A673 (cell line): ENCODE measurements at regions not wholly inside any gene's neighbourhood (a gene's known extent, or its start where the extent isn't known, plus 50 kb on each side); places are given as distances from the start of the nearest gene placed in this dataset.

Experiments
- BruUV-seq: library from RNA; stranded (reverse); fragments of 400-500 nt; replicated peaks from 2 replicates; lab custom pipeline; 2021; lab: Mats Ljungman, UMichigan
- CTCF ChIA-PET: fragments of 300-600 bp; sonication (Branson Sonifier 250); formaldehyde crosslinking; loops from one replicate; lab custom pipeline; 2022; ENCODE audit warnings: antibody characterized with exemption; lab: Charles Lee
- POLR2A ChIA-PET: fragments of 300-600 bp; sonication (Branson Sonifier 250); formaldehyde crosslinking; loops from one replicate; lab custom pipeline; 2022; ENCODE audit warnings: antibody characterized with exemption; ENCODE audit not compliant: low non-redundant PET; lab: Charles Lee
- DNase-seq: peaks from one replicate; pipeline ENCODE4 v3.0.0-alpha.2; 2015; ENCODE audit warnings: low spot score
- H3K27ac ChIP-seq: fragments of 200-600 bp; sonication (generic); 2 replicates; pipeline ENCODE4 v1.5.1; 2016; ENCODE audit warnings: mixed run types, low read depth, mild to moderate bottlenecking, mixed read lengths, antibody characterized with exemption, low read length; ENCODE audit not compliant: poor library complexity, severe bottlenecking
- H3K27me3 ChIP-seq: fragments of 200-600 bp; sonication (generic); replicated peaks from 2 replicates; pipeline ENCODE4 v1.6.1; 2017; ENCODE audit warnings: mixed run types, low read depth, mild to moderate bottlenecking, mixed read lengths, antibody characterized with exemption, low read length; ENCODE audit not compliant: insufficient read depth, poor library complexity
- H3K36me3 ChIP-seq: fragments of 200-600 bp; sonication (generic); 2 replicates; pipeline ENCODE4 v1.6.1; 2016; ENCODE audit warnings: mixed run types, mild to moderate bottlenecking, mixed read lengths, antibody characterized with exemption, low read length; ENCODE audit not compliant: insufficient read depth, poor library complexity, severe bottlenecking
- H3K4me1 ChIP-seq: fragments of 200-600 bp; sonication (generic); 2 replicates; pipeline ENCODE4 v1.6.1; 2017; ENCODE audit warnings: mixed run types, mild to moderate bottlenecking, mixed read lengths, antibody characterized with exemption, low read length; ENCODE audit not compliant: insufficient read depth, poor library complexity, severe bottlenecking
- H3K4me3 ChIP-seq: fragments of 200-600 bp; sonication (generic); 2 replicates; pipeline ENCODE4 v1.5.1; 2016; ENCODE audit warnings: low read depth, mixed run types, mild to moderate bottlenecking, mixed read lengths, low read length; ENCODE audit not compliant: poor library complexity, severe bottlenecking
- H3K9me3 ChIP-seq: fragments of 200-600 bp; sonication (generic); 2 replicates; pipeline ENCODE4 v1.6.1; 2016; ENCODE audit warnings: mixed run types, low read depth, mild to moderate bottlenecking, mixed read lengths, antibody characterized with exemption, low read length; ENCODE audit not compliant: poor library complexity, severe bottlenecking
- EZH2 ChIP-seq: fragments of 200-600 bp; sonication (generic); IDR thresholded peaks from 2 replicates; pipeline ENCODE4 v1.6.1; 2017; ENCODE audit warnings: borderline replicate concordance, low read depth, mild to moderate bottlenecking, mixed read lengths, antibody characterized with exemption, low read length; ENCODE audit not compliant: poor library complexity, severe bottlenecking
- intact Hi-C: fragments of 100-400 bp; cut with micrococcal nuclease; formaldehyde crosslinking; loops from one replicate; pipeline ENCODE4 v1.10.0; 2022; ENCODE audit not compliant: unreplicated experiment
- TF ChIP-seq, protein P1 (sequence below): fragments of 300-800, 200-600 bp; sonication (generic); conservative IDR thresholded peaks from 2 replicates; pipeline ENCODE4 v1.5.1; 2017; ENCODE audit warnings: low read depth, mild to moderate bottlenecking, antibody characterized with exemption, low read length, moderate library complexity, mixed read lengths

DNA sequence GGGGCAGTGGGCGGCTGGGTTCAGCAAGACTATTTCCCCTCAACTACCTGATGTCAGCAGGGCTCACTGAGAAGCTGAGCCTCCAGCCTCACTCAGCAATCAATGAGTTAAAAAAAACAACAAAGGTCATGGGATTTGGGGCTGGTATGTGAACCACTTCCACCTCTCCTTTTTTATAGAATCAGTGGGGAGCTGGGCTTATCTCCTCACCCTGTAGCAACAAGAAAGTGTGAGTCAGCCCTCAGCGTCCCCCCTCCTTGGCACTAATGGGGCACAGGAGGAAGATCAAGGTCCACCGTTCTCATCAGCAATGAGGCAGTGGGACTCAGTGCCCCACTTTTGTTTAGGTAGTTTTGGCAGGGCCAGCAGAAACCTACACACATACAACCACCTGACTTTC, 823.5 kb upstream of the POM121L12 start:
- TF ChIP-seq, protein P1, sequence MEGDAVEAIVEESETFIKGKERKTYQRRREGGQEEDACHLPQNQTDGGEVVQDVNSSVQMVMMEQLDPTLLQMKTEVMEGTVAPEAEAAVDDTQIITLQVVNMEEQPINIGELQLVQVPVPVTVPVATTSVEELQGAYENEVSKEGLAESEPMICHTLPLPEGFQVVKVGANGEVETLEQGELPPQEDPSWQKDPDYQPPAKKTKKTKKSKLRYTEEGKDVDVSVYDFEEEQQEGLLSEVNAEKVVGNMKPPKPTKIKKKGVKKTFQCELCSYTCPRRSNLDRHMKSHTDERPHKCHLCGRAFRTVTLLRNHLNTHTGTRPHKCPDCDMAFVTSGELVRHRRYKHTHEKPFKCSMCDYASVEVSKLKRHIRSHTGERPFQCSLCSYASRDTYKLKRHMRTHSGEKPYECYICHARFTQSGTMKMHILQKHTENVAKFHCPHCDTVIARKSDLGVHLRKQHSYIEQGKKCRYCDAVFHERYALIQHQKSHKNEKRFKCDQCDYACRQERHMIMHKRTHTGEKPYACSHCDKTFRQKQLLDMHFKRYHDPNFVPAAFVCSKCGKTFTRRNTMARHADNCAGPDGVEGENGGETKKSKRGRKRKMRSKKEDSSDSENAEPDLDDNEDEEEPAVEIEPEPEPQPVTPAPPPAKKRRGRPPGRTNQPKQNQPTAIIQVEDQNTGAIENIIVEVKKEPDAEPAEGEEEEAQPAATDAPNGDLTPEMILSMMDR = no peak
- TF ChIP-seq EZH2 = no peak
- H3K27ac ChIP-seq = no peak overlapping the region
- no peak for DNase-seq
- intact Hi-C loops = no loop called here
- no TSS peak for BruUV-seq
- no peaks in the 10 kb centered on the region for H3K4me1 ChIP-seq
- CTCF ChIA-PET = no interaction called here
- no peaks in the 10 kb centered on the region for H3K27me3 ChIP-seq
- H3K4me3 ChIP-seq = no peak overlapping the region
- peaks cover 39% of the 10 kb centered on the region for H3K9me3 ChIP-seq
- POLR2A ChIA-PET = no interaction called here
- no peaks in the 10 kb centered on the region for H3K36me3 ChIP-seq

DNA sequence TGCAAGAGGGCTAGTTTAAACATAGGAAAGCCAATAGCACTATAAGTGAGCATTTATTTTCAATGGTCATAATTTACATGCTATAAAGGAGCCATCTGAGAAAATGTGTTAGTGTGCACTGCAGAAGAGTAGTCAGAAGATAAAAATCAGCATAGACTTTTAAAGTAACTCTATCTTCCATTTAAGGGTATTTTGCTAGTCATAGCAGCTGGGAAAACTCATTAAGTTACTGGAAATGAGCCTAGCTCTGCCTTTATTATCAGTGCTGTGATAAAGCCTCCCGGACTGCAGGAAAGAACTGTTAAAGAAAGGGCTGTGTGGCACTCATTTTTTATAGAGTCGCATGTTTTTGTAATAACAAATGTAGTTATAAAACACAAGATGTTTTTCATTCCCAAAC, 825.8 kb upstream of the POM121L12 start:
- Histone ChIP-seq H3K36me3 (no peaks in the 10 kb centered on the region), H3K9me3 (peaks cover 38% of the 10 kb centered on the region), H3K27me3 (no peaks in the 10 kb centered on the region), H3K27ac (no peak overlapping the region), H3K4me3 (no peak overlapping the region), H3K4me1 (no peaks in the 10 kb centered on the region)
- TF ChIP-seq EZH2 = no peak
- TF ChIP-seq, protein P1 = no peak
- intact Hi-C loops = no loop called here
- ChIA-PET CTCF (no interaction called here), POLR2A (no interaction called here)
- DNase-seq = no peak
- BruUV-seq = no TSS peak

DNA sequence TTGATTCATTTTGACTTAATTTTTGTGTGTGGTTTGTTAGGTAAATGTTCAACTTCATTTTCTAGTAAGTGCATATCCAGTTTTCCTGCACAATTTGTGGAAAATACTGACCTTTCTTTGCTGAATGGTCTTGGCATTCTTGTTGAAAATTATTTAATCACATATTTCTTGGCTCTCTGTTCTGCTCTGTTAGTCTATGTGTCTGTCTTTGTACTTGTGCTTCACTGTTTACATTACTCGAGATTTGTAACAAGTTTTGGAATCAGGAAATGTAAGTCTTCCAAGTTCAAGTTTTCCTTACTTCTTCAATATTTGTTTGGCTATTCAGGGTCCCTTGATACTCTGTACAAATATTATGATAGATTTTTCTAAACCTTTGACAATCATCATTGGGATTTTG, 838.2 kb upstream of the POM121L12 start:
- no peak for DNase-seq
- BruUV-seq = no TSS peak
- H3K27me3 ChIP-seq = no peaks in the 10 kb centered on the region
- CTCF ChIA-PET = no interaction called here
- no peaks in the 10 kb centered on the region for H3K4me1 ChIP-seq
- TF ChIP-seq EZH2 = no peak
- TF ChIP-seq, protein P1 = no peak
- intact Hi-C loops = no loop called here
- H3K36me3 ChIP-seq = no peaks in the 10 kb centered on the region
- POLR2A ChIA-PET = no interaction called here
- no peak overlapping the region for H3K4me3 ChIP-seq
- no peak overlapping the region for H3K27ac ChIP-seq
- H3K9me3 ChIP-seq = peaks cover 38% of the 10 kb centered on the region
